HG03139 (cell line): ENCODE measurements at regions not wholly inside any gene's neighbourhood (a gene's known extent, or its start where the extent isn't known, plus 50 kb on each side); places are given as distances from the start of the nearest gene placed in this dataset.
"Not testable (repeated sequence)": the region's sequence is repeated elsewhere in the genome, so short reads cannot be mapped to it uniquely, and the experiment has no call there.

Experiments used
- ATAC-seq: cut with Tn5 transposase; IDR thresholded peaks from one replicate; pipeline ENCODE4 v1.9.1; 2021; ENCODE audit not compliant: unreplicated experiment

GRCh38 chr6:5898563-5898962 is 108.2 kb downstream of the NRN1 start:
- no peak for ATAC-seq

GRCh38 chr6:5898102-5898501 is 108.6 kb downstream of the NRN1 start:
- no peak for ATAC-seq

- no peak for ATAC-seq
Measured at GRCh38 chr6:5896476-5897200, 110.1 kb downstream of the NRN1 start.

- ATAC-seq = no peak
Measured at GRCh38 chr6:5894357-5894756, 112.4 kb downstream of the NRN1 start.

GRCh38 chr6:5893295-5893694 is 113.4 kb downstream of the NRN1 start:
- ATAC-seq = no peak

- ATAC-seq = no peak
Measured at GRCh38 chr6:5892669-5893068, 114.1 kb downstream of the NRN1 start.

- ATAC-seq = no peak
Measured at GRCh38 chr6:5878792-5879191, 127.9 kb downstream of the NRN1 start.

- no peak for ATAC-seq
Measured at GRCh38 chr6:5876076-5876475, 130.6 kb downstream of the NRN1 start.

- not testable (repeated sequence) for ATAC-seq
Measured at GRCh38 chr6:5873976-5874375, 132.7 kb downstream of the NRN1 start.

- ATAC-seq = no peak
Measured at GRCh38 chr6:5871296-5871695, 135.4 kb downstream of the NRN1 start.

- ATAC-seq = no peak
Measured at GRCh38 chr6:5869676-5870075, 137.0 kb downstream of the NRN1 start.

GRCh38 chr6:5869261-5869660 is 137.5 kb downstream of the NRN1 start:
- ATAC-seq = no peak

- no peak for ATAC-seq
Measured at GRCh38 chr6:5866547-5867051, 140.1 kb downstream of the NRN1 start.

GRCh38 chr6:5865506-5866031 is 141.2 kb downstream of the NRN1 start:
- no peak for ATAC-seq

- no peak for ATAC-seq
Measured at GRCh38 chr6:5860849-5861248, 145.9 kb downstream of the NRN1 start.

GRCh38 chr6:5855787-5856470 is 150.8 kb downstream of the NRN1 start:
- no peak for ATAC-seq

- no peak for ATAC-seq
Measured at GRCh38 chr6:5854899-5855298, 151.8 kb downstream of the NRN1 start.

- ATAC-seq = no peak
Measured at GRCh38 chr6:5851261-5851757, 155.4 kb downstream of the NRN1 start.

- ATAC-seq = no peak
Measured at GRCh38 chr6:5850848-5851255, 155.9 kb downstream of the NRN1 start.

GRCh38 chr6:5846889-5847288 is 159.8 kb downstream of the NRN1 start:
- ATAC-seq = no peak

- ATAC-seq = no peak
Measured at GRCh38 chr6:5846335-5846734, 160.4 kb downstream of the NRN1 start.

GRCh38 chr6:5843078-5843477 is 163.6 kb downstream of the NRN1 start:
- no peak for ATAC-seq
